GM10266 (cell line): ENCODE measurements at regions not wholly inside any gene's neighbourhood (a gene's known extent, or its start where the extent isn't known, plus 50 kb on each side); places are given as distances from the start of the nearest gene placed in this dataset.
"Not testable (repeated sequence)": the region's sequence is repeated elsewhere in the genome, so short reads cannot be mapped to it uniquely, and the experiment has no call there.

Source experiments
- DNase-seq: peaks from one replicate; pipeline ENCODE4 v3.0.0; 2012; ENCODE audit errors: extremely low spot score
- TF ChIP-seq, protein P1 (sequence below): IDR thresholded peaks from 2 replicates; pipeline ENCODE4 v1.5.1; 2012; ENCODE audit warnings: mild to moderate bottlenecking, low read depth; ENCODE audit not compliant: control insufficient read depth, insufficient read depth; ENCODE audit errors: missing control alignments

DNA sequence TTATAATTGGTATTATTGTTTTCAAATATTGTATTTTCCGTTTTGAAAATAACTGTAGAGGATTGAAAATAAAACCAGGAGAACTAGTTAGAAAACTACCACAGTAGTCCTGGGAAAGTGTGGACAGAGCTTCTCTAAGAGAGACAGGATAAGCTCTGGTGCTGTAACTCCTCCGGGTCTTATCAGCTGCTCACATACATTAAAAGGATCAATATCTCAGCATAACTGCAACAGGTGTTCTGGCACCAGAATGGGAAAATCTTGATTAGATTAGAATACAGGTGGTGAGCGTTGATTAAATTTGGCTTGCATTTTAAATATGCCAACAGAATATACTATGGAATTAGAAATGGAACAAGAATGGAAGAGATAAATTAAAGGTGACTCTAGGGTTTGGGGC, 1138.9 kb upstream of the ADGRB3 start:
- TF ChIP-seq, protein P1, sequence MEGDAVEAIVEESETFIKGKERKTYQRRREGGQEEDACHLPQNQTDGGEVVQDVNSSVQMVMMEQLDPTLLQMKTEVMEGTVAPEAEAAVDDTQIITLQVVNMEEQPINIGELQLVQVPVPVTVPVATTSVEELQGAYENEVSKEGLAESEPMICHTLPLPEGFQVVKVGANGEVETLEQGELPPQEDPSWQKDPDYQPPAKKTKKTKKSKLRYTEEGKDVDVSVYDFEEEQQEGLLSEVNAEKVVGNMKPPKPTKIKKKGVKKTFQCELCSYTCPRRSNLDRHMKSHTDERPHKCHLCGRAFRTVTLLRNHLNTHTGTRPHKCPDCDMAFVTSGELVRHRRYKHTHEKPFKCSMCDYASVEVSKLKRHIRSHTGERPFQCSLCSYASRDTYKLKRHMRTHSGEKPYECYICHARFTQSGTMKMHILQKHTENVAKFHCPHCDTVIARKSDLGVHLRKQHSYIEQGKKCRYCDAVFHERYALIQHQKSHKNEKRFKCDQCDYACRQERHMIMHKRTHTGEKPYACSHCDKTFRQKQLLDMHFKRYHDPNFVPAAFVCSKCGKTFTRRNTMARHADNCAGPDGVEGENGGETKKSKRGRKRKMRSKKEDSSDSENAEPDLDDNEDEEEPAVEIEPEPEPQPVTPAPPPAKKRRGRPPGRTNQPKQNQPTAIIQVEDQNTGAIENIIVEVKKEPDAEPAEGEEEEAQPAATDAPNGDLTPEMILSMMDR, result no peak
- no peak for DNase-seq

DNA sequence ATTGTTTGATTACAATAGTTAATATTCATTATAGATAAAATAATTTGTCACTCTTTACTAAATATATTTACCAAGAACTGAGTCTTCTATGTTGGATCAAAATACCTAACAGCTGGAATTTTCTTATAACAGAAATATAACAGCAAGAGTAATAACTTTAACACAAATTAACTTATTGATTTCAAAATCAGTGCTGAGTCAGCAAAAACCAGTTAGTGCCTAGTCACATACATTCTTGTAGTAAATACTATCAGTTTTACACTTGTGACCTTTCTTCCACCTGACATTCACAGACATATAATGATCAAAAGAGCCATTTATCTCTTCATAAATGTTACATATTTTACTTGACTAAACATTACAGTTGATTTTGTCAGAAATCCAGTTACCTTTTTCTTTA, 1141.4 kb upstream of the ADGRB3 start:
- TF ChIP-seq, protein P1, result no peak
- no peak for DNase-seq

DNA sequence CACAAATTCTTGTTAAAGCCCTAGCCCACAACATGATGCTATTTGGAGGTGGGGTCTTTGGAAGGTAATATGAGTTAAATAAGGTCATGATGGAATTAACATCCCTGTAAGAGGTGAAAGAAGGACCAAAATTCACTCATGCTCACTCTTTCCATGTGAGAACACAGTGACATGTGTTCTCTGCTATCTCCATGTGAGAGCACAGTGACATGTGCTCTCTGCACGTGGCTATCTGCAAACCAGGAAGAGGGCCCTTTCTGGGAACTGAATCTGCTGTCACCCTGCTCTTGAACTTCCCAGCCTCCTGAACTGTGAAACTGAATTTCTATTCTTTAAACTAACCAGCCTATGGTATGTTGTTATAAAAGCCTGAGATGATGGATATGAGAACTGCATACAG, 1159.4 kb upstream of the ADGRB3 start:
- no peak for DNase-seq
- TF ChIP-seq, protein P1, result no peak

DNA sequence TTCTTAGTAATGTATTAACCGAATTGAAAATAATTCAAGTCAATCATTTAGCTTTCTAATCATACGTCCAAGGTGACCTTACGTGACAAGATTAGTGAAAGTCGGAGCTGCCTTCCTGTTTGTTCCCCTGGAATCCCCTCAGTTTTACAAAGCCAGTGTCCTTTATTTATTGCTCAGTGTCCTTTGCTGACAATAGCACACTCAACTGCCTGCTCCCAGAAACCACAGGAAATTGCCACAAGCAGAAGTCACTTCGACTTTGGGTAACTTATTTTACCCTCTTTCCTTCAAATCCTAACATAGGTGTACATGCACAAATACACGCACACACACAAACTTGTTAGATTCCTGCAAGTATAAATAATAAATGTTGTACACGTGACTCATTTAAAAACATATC, 1167.7 kb upstream of the ADGRB3 start:
- TF ChIP-seq, protein P1, result no peak
- DNase-seq, result no peak

DNA sequence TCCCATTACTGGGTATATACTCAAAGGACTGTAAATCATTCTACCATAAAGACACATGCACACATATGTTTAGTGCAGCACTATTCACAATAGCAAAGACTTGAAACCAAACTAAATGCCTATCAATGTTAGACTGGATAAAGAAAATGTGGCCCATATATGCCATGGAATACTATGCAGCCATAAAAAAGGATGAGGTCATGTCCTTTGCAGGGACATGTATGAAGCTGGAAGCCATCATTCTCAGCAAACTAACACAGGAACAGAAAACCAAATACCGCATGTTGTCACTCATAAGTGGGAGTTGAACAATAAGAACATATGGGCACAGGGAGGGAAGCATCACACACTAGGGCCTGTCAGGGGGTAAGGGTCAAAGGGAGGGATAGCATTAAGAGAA, 1172.4 kb upstream of the ADGRB3 start:
- DNase-seq, result not testable (repeated sequence)

DNA sequence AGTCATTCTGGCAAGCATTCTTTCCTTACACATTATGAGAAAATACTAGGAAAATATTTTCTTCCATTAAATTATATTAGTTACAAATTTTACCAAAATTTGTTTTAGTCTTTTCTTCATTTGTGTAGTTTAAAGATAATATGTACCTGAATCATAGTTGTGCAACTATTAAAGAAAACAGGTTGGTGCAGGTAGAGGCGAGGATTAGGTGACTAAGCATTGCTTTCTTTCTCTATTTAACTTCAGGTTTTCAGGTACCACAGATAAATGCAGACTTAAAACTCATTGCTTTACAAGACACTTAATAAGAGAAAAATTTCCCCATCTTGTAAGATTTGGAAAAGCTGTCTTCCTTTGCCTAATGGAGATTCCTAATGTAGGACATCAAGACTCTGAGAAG, 1175.5 kb upstream of the ADGRB3 start:
- DNase-seq, result no peak
- TF ChIP-seq, protein P1, result no peak

DNA sequence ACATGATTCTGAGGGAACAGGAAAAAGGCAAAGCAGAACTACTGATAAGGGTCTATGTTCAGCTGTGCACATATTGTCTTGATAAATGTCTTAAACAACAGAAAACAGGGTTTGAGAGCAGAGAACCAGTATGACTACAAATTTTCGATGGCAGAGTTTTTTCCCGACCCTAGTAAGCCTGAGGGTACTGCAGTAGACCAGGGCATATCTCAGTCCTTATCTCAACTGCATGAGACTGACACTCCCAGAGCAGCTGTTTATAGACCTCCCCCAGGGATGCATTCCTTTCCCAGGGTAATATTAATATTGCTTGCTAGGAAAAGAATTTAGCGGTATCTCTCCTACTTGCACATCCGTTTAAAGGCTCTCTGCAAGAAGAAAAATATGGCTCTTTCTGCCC, 1176.8 kb upstream of the ADGRB3 start:
- DNase-seq, result no peak
- TF ChIP-seq, protein P1, result no peak

DNA sequence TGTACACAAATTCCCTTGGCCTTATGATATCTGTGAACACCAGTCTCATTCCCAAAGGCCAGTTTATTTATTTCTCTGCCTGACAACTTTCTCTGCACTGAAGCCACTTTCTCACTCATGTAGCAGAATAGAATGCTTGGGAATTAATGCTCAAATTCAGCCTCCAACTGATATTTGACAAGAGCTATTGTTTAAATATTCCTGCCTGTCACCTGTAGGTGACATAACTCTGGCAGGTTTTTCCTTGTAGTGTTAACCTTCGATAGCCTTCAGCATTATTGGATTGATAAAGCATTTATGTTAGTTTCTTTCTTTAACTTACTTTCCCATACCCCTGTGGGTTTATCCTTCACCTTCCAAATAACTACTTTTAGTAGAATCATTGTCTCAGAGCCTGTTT, 1183.2 kb upstream of the ADGRB3 start:
- DNase-seq, result no peak
- TF ChIP-seq, protein P1, result no peak
